ENCODE measurements at regions not wholly inside any gene's neighbourhood (a gene's known extent, or its start where the extent isn't known, plus 50 kb on each side); places are given as distances from the start of the nearest gene placed in this dataset.

- TF ChIP-seq ZNF274 (IDR thresholded peaks at IDR 0.05; ENCODE audit: low read depth, low read length) (no peak), SUZ12 (IDR thresholded peaks at IDR 0.05; ENCODE audit: extremely low read depth, insufficient read depth, insufficient read length) (no peak), YY1 (IDR thresholded peaks at IDR 0.05; ENCODE audit: insufficient read depth, insufficient read length) (no peak)
These were observed 70.2 kb upstream of the PIEZO2 start for GRCh38 chr18:11219571-11219970.
